H9 (cell line): ENCODE measurements at regions not wholly inside any gene's neighbourhood (a gene's known extent, or its start where the extent isn't known, plus 50 kb on each side); places are given as distances from the start of the nearest gene placed in this dataset.

Experiments used
- DNase-seq: peaks from one replicate; pipeline ENCODE4 v3.0.0-alpha.2; 2017
- H2AFZ ChIP-seq: one replicate; pipeline ENCODE4 v1.6.1; 2013; ENCODE audit warnings: mild to moderate bottlenecking, low read length, control low read depth, moderate library complexity
- H2AK5ac ChIP-seq: 2 replicates; pipeline ENCODE4 v1.6.1; 2013; ENCODE audit warnings: low read length, control low read depth, mixed read lengths; ENCODE audit not compliant: insufficient read length
- H2BK120ac ChIP-seq: one replicate; pipeline ENCODE4 v1.6.1; 2013; ENCODE audit warnings: low read depth, mild to moderate bottlenecking, low read length, control low read depth, inconsistent platforms; ENCODE audit not compliant: poor library complexity, severe bottlenecking
- H2BK12ac ChIP-seq: 2 replicates; pipeline ENCODE4 v1.6.1; 2013; ENCODE audit warnings: low read length, control low read depth, mixed read lengths, low read depth; ENCODE audit not compliant: insufficient read length
- H2BK15ac ChIP-seq: 2 replicates; pipeline ENCODE4 v1.6.1; 2013; ENCODE audit warnings: low read depth, low read length, control low read depth
- H2BK20ac ChIP-seq: one replicate; pipeline ENCODE4 v1.6.1; 2013; ENCODE audit warnings: low read depth, mild to moderate bottlenecking, low read length, control low read depth, inconsistent platforms; ENCODE audit not compliant: poor library complexity, severe bottlenecking
- H2BK5ac ChIP-seq: 2 replicates; pipeline ENCODE4 v1.6.1; 2013; ENCODE audit warnings: low read length, control low read depth, mixed read lengths; ENCODE audit not compliant: insufficient read length
- H3K14ac ChIP-seq: 2 replicates; pipeline ENCODE4 v1.6.1; 2013; ENCODE audit warnings: low read length, control low read depth; ENCODE audit not compliant: insufficient read depth
- H3K18ac ChIP-seq: 2 replicates; pipeline ENCODE4 v1.6.1; 2013; ENCODE audit warnings: low read depth, mild to moderate bottlenecking, mixed read lengths, low read length, control low read depth; ENCODE audit not compliant: insufficient read length
- H3K23ac ChIP-seq: 2 replicates; pipeline ENCODE4 v1.6.1; 2013; ENCODE audit warnings: low read length, control low read depth, mixed read lengths, low read depth; ENCODE audit not compliant: insufficient read length
- H3K23me2 ChIP-seq: 2 replicates; pipeline ENCODE4 v1.6.1; 2013; ENCODE audit warnings: low read depth, mild to moderate bottlenecking, mixed read lengths, low read length, control low read depth; ENCODE audit not compliant: insufficient read length, poor library complexity, severe bottlenecking
- H3K27ac ChIP-seq: 2 replicates; pipeline ENCODE4 v1.5.1; 2013; ENCODE audit warnings: low read length, control low read depth, mixed read lengths, low read depth; ENCODE audit not compliant: insufficient read length
- H3K27me3 ChIP-seq: 2 replicates; pipeline ENCODE4 v1.6.1; 2013; ENCODE audit warnings: low read length, control low read depth, inconsistent platforms; ENCODE audit not compliant: insufficient read depth
- H3K4ac ChIP-seq: 2 replicates; pipeline ENCODE4 v1.6.1; 2013; ENCODE audit warnings: low read depth, mild to moderate bottlenecking, control low read depth, inconsistent platforms, low read length, moderate library complexity
- H3K4me1 ChIP-seq: 2 replicates; pipeline ENCODE4 v1.6.1; 2013; ENCODE audit warnings: low read length, control low read depth, inconsistent platforms; ENCODE audit not compliant: insufficient read depth
- H3K4me2 ChIP-seq: 2 replicates; pipeline ENCODE4 v1.6.1; 2013; ENCODE audit warnings: low read length, control low read depth, mixed read lengths; ENCODE audit not compliant: insufficient read length, insufficient read depth
- H3K56ac ChIP-seq: 2 replicates; pipeline ENCODE4 v1.6.1; 2013; ENCODE audit warnings: low read depth, mild to moderate bottlenecking, mixed read lengths, low read length, control low read depth; ENCODE audit not compliant: insufficient read length
- H3K79me1 ChIP-seq: 2 replicates; pipeline ENCODE4 v1.6.1; 2013; ENCODE audit warnings: low read depth, mild to moderate bottlenecking, moderate library complexity, low read length, control low read depth, inconsistent platforms; ENCODE audit not compliant: insufficient read depth, poor library complexity, severe bottlenecking
- H3K79me2 ChIP-seq: 2 replicates; pipeline ENCODE4 v1.6.1; 2013; ENCODE audit warnings: low read length, control low read depth, inconsistent platforms; ENCODE audit not compliant: insufficient read depth
- H3K9ac ChIP-seq: 2 replicates; pipeline ENCODE4 v1.6.1; 2013; ENCODE audit warnings: low read length, control low read depth, mixed read lengths; ENCODE audit not compliant: insufficient read length; ENCODE audit errors: extremely low read depth
- H3K9me3 ChIP-seq: one replicate; pipeline ENCODE4 v1.6.1; 2013; ENCODE audit warnings: low read depth, low read length, inconsistent platforms; ENCODE audit not compliant: control insufficient read depth
- H3T11ph ChIP-seq: one replicate; pipeline ENCODE4 v1.6.1; 2013; ENCODE audit warnings: mild to moderate bottlenecking, low read length, control low read depth, inconsistent platforms
- H4K20me1 ChIP-seq: one replicate; pipeline ENCODE4 v1.6.1; 2013; ENCODE audit not compliant: control insufficient read depth, insufficient read length, insufficient read depth
- H4K5ac ChIP-seq: 2 replicates; pipeline ENCODE4 v1.6.1; 2013; ENCODE audit warnings: low read depth, mild to moderate bottlenecking, mixed read lengths, low read length, control low read depth; ENCODE audit not compliant: insufficient read length
- H4K8ac ChIP-seq: replicated peaks from 2 replicates; pipeline ENCODE4 v1.6.1; 2013; ENCODE audit warnings: low read length, control low read depth, mixed read lengths, low read depth; ENCODE audit not compliant: insufficient read length
- H4K91ac ChIP-seq: 2 replicates; pipeline ENCODE4 v1.6.1; 2013; ENCODE audit warnings: low read depth, mild to moderate bottlenecking, moderate library complexity, mixed read lengths, low read length, control low read depth; ENCODE audit not compliant: insufficient read length
- H3K27ac Mint-ChIP-seq, 3 experiments: 2 replicates in 2 of 3; 3 replicates in 1 of 3; pipeline ENCODE4 v1.8.0; 2020 to 2021; ENCODE audit warnings: mixed read lengths in 3 of 3, mild to moderate bottlenecking in 1 of 3, moderate library complexity in 1 of 3
- H3K27me3 Mint-ChIP-seq: 2 replicates; pipeline ENCODE4 v1.8.0; 2021; ENCODE audit warnings: low read depth, mild to moderate bottlenecking, moderate library complexity, mixed read lengths
- H3K36me3 Mint-ChIP-seq, 3 experiments: 2 replicates in 2 of 3; 3 replicates in 1 of 3; pipeline ENCODE4 v1.8.0; 2020 to 2021; ENCODE audit warnings: low read depth in 3 of 3, mixed read lengths in 3 of 3; ENCODE audit not compliant: insufficient read depth in 1 of 3
- H3K4me1 Mint-ChIP-seq, 2 experiments: 2 replicates each; pipeline ENCODE4 v1.8.0; 2020; ENCODE audit warnings: mixed read lengths in 2 of 2
- H3K4me3 Mint-ChIP-seq, 2 experiments: 2 replicates in 1 of 2; 3 replicates in 1 of 2; pipeline ENCODE4 v1.8.0; 2020 to 2021; ENCODE audit warnings: mild to moderate bottlenecking in 2 of 2, mixed read lengths in 2 of 2, moderate library complexity in 1 of 2
- H3K9me3 Mint-ChIP-seq, 2 experiments: 2 replicates in 1 of 2; 3 replicates in 1 of 2; pipeline ENCODE4 v1.8.0; 2020; ENCODE audit warnings: mild to moderate bottlenecking in 2 of 2, mixed read lengths in 2 of 2, moderate library complexity in 1 of 2
- WGBS: extraction: QIAGEN DNeasy Blood & Tissue Kit; methylation state at CpG from one replicate; pipeline ENCODE4 v1.1.7; 2013; ENCODE audit warnings: missing lambda C conversion rate, low lambda C conversion rate, mixed read lengths; ENCODE audit not compliant: insufficient read length; ENCODE audit errors: extremely low coverage; 5-methylcytosine and 5-hydroxymethylcytosine counted together
- TF ChIP-seq, protein P1 (sequence below): fragments of 200-600 bp; sonication (generic); conservative IDR thresholded peaks from 3 replicates; pipeline ENCODE4 v1.8.0; 2021; ENCODE audit warnings: antibody characterized with exemption, mild to moderate bottlenecking

GRCh38 chr18:34567857-34568256 is 142.2 kb upstream of the DTNA start:
- H2AFZ ChIP-seq, result no peak overlapping the region
- WGBS, result no CpG with 5 or more reads among the region's 2 CpGs
- H3K4me1 ChIP-seq, result no peaks in the 10 kb centered on the region
- Mint-ChIP-seq H3K4me3 (no peak overlapping the region), H3K9me3 (no peaks in the 10 kb centered on the region), H3K4me1 (peaks cover 0 to 10% of the 10 kb centered on the region in 2 experiments; a peak in 1 of 4 replicates), H3K36me3 (peaks cover 0 to 2% (median 0%) of the 10 kb centered on the region in 3 experiments; a peak in 2 of 7 replicates), H3K27me3 (peaks cover 6% of the 10 kb centered on the region; the same call in 1 of the 2 replicates), H3K27ac (no peak overlapping the region)
- no peaks in the 10 kb centered on the region for H3K9me3 ChIP-seq
- no peak overlapping the region for H2AK5ac ChIP-seq
- TF ChIP-seq, protein P1, sequence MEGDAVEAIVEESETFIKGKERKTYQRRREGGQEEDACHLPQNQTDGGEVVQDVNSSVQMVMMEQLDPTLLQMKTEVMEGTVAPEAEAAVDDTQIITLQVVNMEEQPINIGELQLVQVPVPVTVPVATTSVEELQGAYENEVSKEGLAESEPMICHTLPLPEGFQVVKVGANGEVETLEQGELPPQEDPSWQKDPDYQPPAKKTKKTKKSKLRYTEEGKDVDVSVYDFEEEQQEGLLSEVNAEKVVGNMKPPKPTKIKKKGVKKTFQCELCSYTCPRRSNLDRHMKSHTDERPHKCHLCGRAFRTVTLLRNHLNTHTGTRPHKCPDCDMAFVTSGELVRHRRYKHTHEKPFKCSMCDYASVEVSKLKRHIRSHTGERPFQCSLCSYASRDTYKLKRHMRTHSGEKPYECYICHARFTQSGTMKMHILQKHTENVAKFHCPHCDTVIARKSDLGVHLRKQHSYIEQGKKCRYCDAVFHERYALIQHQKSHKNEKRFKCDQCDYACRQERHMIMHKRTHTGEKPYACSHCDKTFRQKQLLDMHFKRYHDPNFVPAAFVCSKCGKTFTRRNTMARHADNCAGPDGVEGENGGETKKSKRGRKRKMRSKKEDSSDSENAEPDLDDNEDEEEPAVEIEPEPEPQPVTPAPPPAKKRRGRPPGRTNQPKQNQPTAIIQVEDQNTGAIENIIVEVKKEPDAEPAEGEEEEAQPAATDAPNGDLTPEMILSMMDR, result no peak
- no peak overlapping the region for H3K9ac ChIP-seq
- no peak overlapping the region for H2BK5ac ChIP-seq
- no peak overlapping the region for H2BK20ac ChIP-seq
- no peak overlapping the region for H3K23ac ChIP-seq
- H2BK15ac ChIP-seq, result no peak overlapping the region
- no peaks in the 10 kb centered on the region for H3K79me2 ChIP-seq
- no peak overlapping the region for H3K18ac ChIP-seq
- H2BK12ac ChIP-seq, result no peak overlapping the region
- no peaks in the 10 kb centered on the region for H3K23me2 ChIP-seq
- DNase-seq, result no peak
- H3T11ph ChIP-seq, result no peak overlapping the region
- H2BK120ac ChIP-seq, result no peak overlapping the region
- no peak overlapping the region for H4K8ac ChIP-seq
- H3K27ac ChIP-seq, result no peak overlapping the region
- no peak overlapping the region for H3K14ac ChIP-seq
- no peak overlapping the region for H4K91ac ChIP-seq
- H3K56ac ChIP-seq, result no peak overlapping the region
- H3K4me2 ChIP-seq, result no peak overlapping the region
- no peaks in the 10 kb centered on the region for H3K79me1 ChIP-seq
- H4K5ac ChIP-seq, result no peak overlapping the region
- H3K27me3 ChIP-seq, result no peaks in the 10 kb centered on the region
- H3K4ac ChIP-seq, result no peak overlapping the region
- no peaks in the 10 kb centered on the region for H4K20me1 ChIP-seq
